DOHH2 (cell line): ENCODE measurements at regions not wholly inside any gene's neighbourhood (a gene's known extent, or its start where the extent isn't known, plus 50 kb on each side); places are given as distances from the start of the nearest gene placed in this dataset.

Experiments
- H3F3A ChIP-seq: fragments of 200-600 bp; sonication (generic), shearing (Covaris generic); 2 replicates; pipeline ENCODE4 v1.6.0; 2016; ENCODE audit warnings: antibody characterized with exemption, mild to moderate bottlenecking; ENCODE audit not compliant: control insufficient read depth, insufficient read depth
- H3K27ac ChIP-seq: fragments of 200-600 bp; sonication (generic); 2 replicates; pipeline ENCODE4 v1.5.1; 2014; ENCODE audit warnings: low read depth, mild to moderate bottlenecking, low read length, moderate library complexity
- H3K27me3 ChIP-seq: fragments of 200-600 bp; sonication (generic); 2 replicates; pipeline ENCODE4 v1.6.1; 2014; ENCODE audit warnings: mild to moderate bottlenecking, low read length, mixed read lengths; ENCODE audit not compliant: control insufficient read depth
- H3K36me3 ChIP-seq: fragments of 200-600 bp; sonication (generic); 2 replicates; pipeline ENCODE4 v1.6.1; 2014; ENCODE audit warnings: mild to moderate bottlenecking, low read length, moderate library complexity, mixed read lengths; ENCODE audit not compliant: control insufficient read depth
- H3K4me1 ChIP-seq: fragments of 200-600 bp; sonication (generic); 2 replicates; pipeline ENCODE4 v1.6.1; 2014; ENCODE audit warnings: mild to moderate bottlenecking, low read length, mixed read lengths; ENCODE audit not compliant: control insufficient read depth
- H3K4me2 ChIP-seq: fragments of 200-600 bp; sonication (generic); 2 replicates; pipeline ENCODE4 v1.6.0; 2014; ENCODE audit warnings: mild to moderate bottlenecking, low read length, moderate library complexity
- H3K4me3 ChIP-seq: fragments of 200-600 bp; sonication (generic); 2 replicates; pipeline ENCODE4 v1.5.1; 2014; ENCODE audit warnings: mild to moderate bottlenecking, low read length, mixed read lengths
- H3K79me2 ChIP-seq: fragments of 200-600 bp; sonication (generic); 2 replicates; pipeline ENCODE4 v1.6.1; 2014; ENCODE audit warnings: mild to moderate bottlenecking, low read length, mixed read lengths; ENCODE audit not compliant: control insufficient read depth
- H3K9me2 ChIP-seq: fragments of 200-600 bp; sonication (generic); replicated peaks from 2 replicates; pipeline ENCODE4 v1.6.1; 2014; ENCODE audit warnings: mild to moderate bottlenecking, low read length, mixed read lengths; ENCODE audit not compliant: control insufficient read depth
- H3K9me3 ChIP-seq: fragments of 200-600 bp; sonication (generic); 2 replicates; pipeline ENCODE4 v1.6.1; 2014; ENCODE audit warnings: antibody characterized with exemption, low read length, mixed read lengths; ENCODE audit not compliant: control insufficient read depth, insufficient read depth
- H4K20me1 ChIP-seq: fragments of 200-600 bp; sonication (generic); 2 replicates; pipeline ENCODE4 v1.6.0; 2014; ENCODE audit warnings: low read depth, mild to moderate bottlenecking, antibody characterized with exemption, low read length, moderate library complexity; ENCODE audit not compliant: control insufficient read depth, insufficient read depth
- EZH2phosphoT487 ChIP-seq: fragments of 200-600 bp; sonication (generic); IDR thresholded peaks from 2 replicates; pipeline ENCODE4 v1.6.1; 2017; ENCODE audit warnings: borderline replicate concordance, mild to moderate bottlenecking, antibody characterized with exemption, low read length, moderate library complexity, mixed read lengths
- TF ChIP-seq, protein P1 (sequence below): fragments of 200-600 bp; sonication (generic); IDR thresholded peaks from one replicate; pipeline ENCODE4 v1.5.1; 2014; ENCODE audit warnings: antibody characterized with exemption, mild to moderate bottlenecking, low read depth, low read length; ENCODE audit not compliant: poor library complexity, severe bottlenecking

DNA sequence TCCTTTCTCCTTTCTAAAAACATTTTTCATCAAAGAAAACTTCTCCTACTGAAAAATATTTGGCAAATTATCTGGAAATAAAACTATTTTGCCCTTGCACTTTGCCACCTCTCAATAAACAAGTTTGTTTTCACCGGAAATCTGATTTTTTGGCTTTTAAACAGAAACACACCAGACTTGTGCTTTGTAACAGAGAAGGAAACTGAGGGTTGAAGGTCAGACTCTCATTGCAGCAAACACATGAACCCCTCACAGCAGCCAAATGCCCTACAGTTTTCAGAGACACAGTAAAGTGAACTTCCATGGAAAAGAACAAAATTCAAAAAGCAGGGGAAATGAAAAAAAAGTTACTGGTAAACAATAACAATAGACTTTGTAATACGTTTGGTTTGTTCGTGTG lies 95.6 kb upstream of the WDR17 start:
- Histone ChIP-seq H3K4me1 (no peaks in the 10 kb centered on the region), H3K9me2 (no peaks in the 10 kb centered on the region), H3K9me3 (0 out of 2 replicates have a peak, but pooled peaks cover 3% of the 10 kb centered on the region), H4K20me1 (no peaks in the 10 kb centered on the region), H3K36me3 (no peaks in the 10 kb centered on the region), H3K27ac (no peak overlapping the region), H3K27me3 (no peaks in the 10 kb centered on the region), H3K4me2 (no peak overlapping the region), H3F3A (no peaks in the 10 kb centered on the region), H3K79me2 (no peaks in the 10 kb centered on the region), H3K4me3 (no peak overlapping the region)
- no peak for TF ChIP-seq EZH2phosphoT487
- TF ChIP-seq, protein P1, sequence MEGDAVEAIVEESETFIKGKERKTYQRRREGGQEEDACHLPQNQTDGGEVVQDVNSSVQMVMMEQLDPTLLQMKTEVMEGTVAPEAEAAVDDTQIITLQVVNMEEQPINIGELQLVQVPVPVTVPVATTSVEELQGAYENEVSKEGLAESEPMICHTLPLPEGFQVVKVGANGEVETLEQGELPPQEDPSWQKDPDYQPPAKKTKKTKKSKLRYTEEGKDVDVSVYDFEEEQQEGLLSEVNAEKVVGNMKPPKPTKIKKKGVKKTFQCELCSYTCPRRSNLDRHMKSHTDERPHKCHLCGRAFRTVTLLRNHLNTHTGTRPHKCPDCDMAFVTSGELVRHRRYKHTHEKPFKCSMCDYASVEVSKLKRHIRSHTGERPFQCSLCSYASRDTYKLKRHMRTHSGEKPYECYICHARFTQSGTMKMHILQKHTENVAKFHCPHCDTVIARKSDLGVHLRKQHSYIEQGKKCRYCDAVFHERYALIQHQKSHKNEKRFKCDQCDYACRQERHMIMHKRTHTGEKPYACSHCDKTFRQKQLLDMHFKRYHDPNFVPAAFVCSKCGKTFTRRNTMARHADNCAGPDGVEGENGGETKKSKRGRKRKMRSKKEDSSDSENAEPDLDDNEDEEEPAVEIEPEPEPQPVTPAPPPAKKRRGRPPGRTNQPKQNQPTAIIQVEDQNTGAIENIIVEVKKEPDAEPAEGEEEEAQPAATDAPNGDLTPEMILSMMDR = no peak

DNA sequence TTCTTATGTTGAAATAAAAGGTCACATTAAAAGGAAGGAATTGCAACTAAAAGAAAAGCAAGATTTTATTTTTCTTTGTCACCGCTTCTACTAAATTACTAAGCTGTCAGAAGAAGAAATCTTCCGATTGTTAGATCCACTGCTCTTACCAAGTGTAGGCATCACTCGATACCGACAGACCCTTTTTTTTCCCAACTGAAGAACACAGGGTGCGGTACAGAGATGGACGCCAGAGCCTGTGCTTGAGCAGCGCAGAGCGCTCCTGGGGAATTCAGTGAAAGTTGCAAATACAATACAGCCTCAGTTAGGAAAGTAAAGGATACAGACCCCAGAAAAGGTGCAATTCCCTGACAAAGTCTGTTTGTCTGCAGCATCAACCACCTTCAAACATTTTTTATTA lies 94.9 kb upstream of the WDR17 start:
- H3K4me2 ChIP-seq = no peak overlapping the region
- no peaks in the 10 kb centered on the region for H3K9me2 ChIP-seq
- 0 out of 2 replicates have a peak, but pooled peaks cover 3% of the 10 kb centered on the region for H3K9me3 ChIP-seq
- no peaks in the 10 kb centered on the region for H3K79me2 ChIP-seq
- no peaks in the 10 kb centered on the region for H3K36me3 ChIP-seq
- H3K27me3 ChIP-seq = no peaks in the 10 kb centered on the region
- H4K20me1 ChIP-seq = no peaks in the 10 kb centered on the region
- no peaks in the 10 kb centered on the region for H3K4me1 ChIP-seq
- no peak for TF ChIP-seq EZH2phosphoT487
- TF ChIP-seq, protein P1 = no peak
- H3K4me3 ChIP-seq = no peak overlapping the region
- H3K27ac ChIP-seq = no peak overlapping the region
- no peaks in the 10 kb centered on the region for H3F3A ChIP-seq

DNA sequence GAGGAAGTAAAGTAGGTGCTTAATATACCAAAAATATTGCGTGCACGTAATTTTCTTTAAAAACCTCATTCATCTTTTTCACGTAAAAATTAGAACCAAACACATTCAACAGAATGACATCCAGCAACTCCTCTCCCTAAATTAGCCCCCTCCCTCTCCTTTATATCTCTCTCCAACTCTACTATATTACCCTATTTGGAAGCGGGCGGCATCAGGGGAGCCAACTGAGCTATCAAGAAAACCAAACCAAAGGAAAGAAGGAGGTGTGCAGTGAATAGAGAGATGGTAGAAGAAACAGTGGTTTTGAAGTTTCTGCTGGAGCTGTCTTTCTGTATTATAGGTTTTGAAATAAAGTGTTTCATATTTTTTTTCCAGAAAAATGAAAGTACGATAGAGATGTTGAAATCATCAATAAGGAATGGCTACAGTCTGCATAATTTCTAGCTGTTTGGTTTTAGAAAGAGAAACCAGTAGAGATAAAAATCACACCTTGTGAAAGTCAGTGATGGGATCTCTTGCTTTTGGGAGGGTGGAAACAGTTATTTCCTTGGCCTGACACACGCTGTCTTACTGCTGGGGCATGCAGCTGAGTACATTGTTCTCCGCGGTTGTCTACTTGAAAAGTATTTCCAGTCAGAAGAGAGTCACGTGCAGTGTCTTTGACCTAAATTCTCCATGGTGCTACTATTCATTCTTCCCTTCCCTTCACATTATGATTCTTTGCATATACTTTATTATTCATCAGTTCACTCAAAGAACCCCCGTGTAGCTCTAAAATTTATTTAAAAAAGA lies 94.1 kb upstream of the WDR17 start:
- Histone ChIP-seq H3K9me3 (peaks cover 6% of the 10 kb centered on the region; the same call in 1 of the 2 replicates), H3K4me1 (no peaks in the 10 kb centered on the region), H3K4me3 (no peak overlapping the region), H4K20me1 (no peaks in the 10 kb centered on the region), H3K27ac (no peak overlapping the region), H3K79me2 (no peaks in the 10 kb centered on the region), H3K9me2 (no peaks in the 10 kb centered on the region), H3F3A (no peaks in the 10 kb centered on the region), H3K4me2 (no peak overlapping the region), H3K27me3 (no peaks in the 10 kb centered on the region), H3K36me3 (no peaks in the 10 kb centered on the region)
- TF ChIP-seq, protein P1 = no peak
- TF ChIP-seq EZH2phosphoT487 = no peak
